BLaER1 (cell line): ENCODE measurements at regions not wholly inside any gene's neighbourhood (a gene's known extent, or its start where the extent isn't known, plus 50 kb on each side); places are given as distances from the start of the nearest gene placed in this dataset.

Experiments
- H3K27ac ChIP-seq: shearing (Covaris generic); formaldehyde crosslinking; 2 replicates; pipeline ENCODE4 v1.8.1; 2022
- H3K27me3 ChIP-seq: shearing (Covaris generic); formaldehyde crosslinking; 2 replicates; pipeline ENCODE4 v1.8.1; 2022
- H3K36me3 ChIP-seq: shearing (Covaris generic); formaldehyde crosslinking; 2 replicates; pipeline ENCODE4 v1.8.1; 2022
- H3K4me1 ChIP-seq: shearing (Covaris generic); formaldehyde crosslinking; 2 replicates; pipeline ENCODE4 v1.8.1; 2022
- H3K4me2 ChIP-seq: shearing (Covaris generic); formaldehyde crosslinking; 2 replicates; pipeline ENCODE4 v1.8.1; 2022
- H3K4me3 ChIP-seq: shearing (Covaris generic); formaldehyde crosslinking; 2 replicates; pipeline ENCODE4 v1.8.1; 2022
- H3K9ac ChIP-seq: shearing (Covaris generic); formaldehyde crosslinking; 2 replicates; pipeline ENCODE4 v1.8.1; 2022
- H3K9me3 ChIP-seq: shearing (Covaris generic); formaldehyde crosslinking; 2 replicates; pipeline ENCODE4 v1.8.1; 2022
- H4K20me1 ChIP-seq: shearing (Covaris generic); formaldehyde crosslinking; 2 replicates; pipeline ENCODE4 v1.8.1; 2022
- Cebpa-rat ChIP-seq: shearing (Covaris generic); IDR thresholded peaks from 2 replicates; pipeline ENCODE4 v1.8.1; 2022

GRCh38 chr2:104163611-104164130 lies 690.2 kb upstream of the POU3F3 start:
- H3K9me3 ChIP-seq: no peaks in the 10 kb centered on the region
- H3K9ac ChIP-seq: no peak overlapping the region
- H3K4me3 ChIP-seq: no peak overlapping the region
- H3K36me3 ChIP-seq: no peaks in the 10 kb centered on the region
- H3K4me2 ChIP-seq: no peak overlapping the region
- no peaks in the 10 kb centered on the region for H3K27me3 ChIP-seq
- no peaks in the 10 kb centered on the region for H4K20me1 ChIP-seq
- no peaks in the 10 kb centered on the region for H3K4me1 ChIP-seq
- no peak overlapping the region for H3K27ac ChIP-seq
- no peak for TF ChIP-seq Cebpa-rat

GRCh38 chr2:104164721-104165252 lies 689.1 kb upstream of the POU3F3 start:
- no peaks in the 10 kb centered on the region for H3K36me3 ChIP-seq
- no peak for TF ChIP-seq Cebpa-rat
- H3K9ac ChIP-seq: no peak overlapping the region
- H3K4me1 ChIP-seq: no peaks in the 10 kb centered on the region
- no peaks in the 10 kb centered on the region for H3K9me3 ChIP-seq
- no peak overlapping the region for H3K4me3 ChIP-seq
- no peak overlapping the region for H3K27ac ChIP-seq
- no peak overlapping the region for H3K4me2 ChIP-seq
- no peaks in the 10 kb centered on the region for H3K27me3 ChIP-seq
- H4K20me1 ChIP-seq: no peaks in the 10 kb centered on the region

- Histone ChIP-seq H4K20me1 (no peaks in the 10 kb centered on the region), H3K27ac (no peak overlapping the region), H3K4me2 (no peak overlapping the region), H3K4me1 (no peaks in the 10 kb centered on the region), H3K9ac (no peak overlapping the region), H3K27me3 (no peaks in the 10 kb centered on the region), H3K9me3 (peaks cover 17% of the 10 kb centered on the region), H3K4me3 (no peak overlapping the region), H3K36me3 (no peaks in the 10 kb centered on the region)
- TF ChIP-seq Cebpa-rat: no peak
Measured at GRCh38 chr2:104177179-104177578, 676.7 kb upstream of the POU3F3 start.

GRCh38 chr2:104179644-104180043 lies 674.3 kb upstream of the POU3F3 start:
- Histone ChIP-seq H3K9ac (no peak overlapping the region), H3K4me1 (no peaks in the 10 kb centered on the region), H3K27me3 (no peaks in the 10 kb centered on the region), H3K4me2 (no peak overlapping the region), H4K20me1 (no peaks in the 10 kb centered on the region), H3K27ac (no peak overlapping the region), H3K9me3 (peaks cover 17% of the 10 kb centered on the region), H3K4me3 (no peak overlapping the region), H3K36me3 (no peaks in the 10 kb centered on the region)
- TF ChIP-seq Cebpa-rat: no peak

- Histone ChIP-seq H3K4me2 (no peak overlapping the region), H3K4me1 (no peaks in the 10 kb centered on the region), H3K9me3 (no peaks in the 10 kb centered on the region), H3K27ac (no peak overlapping the region), H4K20me1 (no peaks in the 10 kb centered on the region), H3K9ac (no peak overlapping the region), H3K27me3 (no peaks in the 10 kb centered on the region), H3K4me3 (no peak overlapping the region), H3K36me3 (no peaks in the 10 kb centered on the region)
- no peak for TF ChIP-seq Cebpa-rat
Measured at GRCh38 chr2:104200533-104201168, 653.3 kb upstream of the POU3F3 start.

- Histone ChIP-seq H3K4me1 (no peaks in the 10 kb centered on the region), H3K27me3 (no peaks in the 10 kb centered on the region), H3K4me3 (no peak overlapping the region), H3K36me3 (no peaks in the 10 kb centered on the region), H3K4me2 (no peak overlapping the region), H3K27ac (no peak overlapping the region), H3K9me3 (no peaks in the 10 kb centered on the region), H4K20me1 (no peaks in the 10 kb centered on the region), H3K9ac (no peak overlapping the region)
- TF ChIP-seq Cebpa-rat: no peak
Measured at GRCh38 chr2:104213758-104214157, 640.2 kb upstream of the POU3F3 start.

- Histone ChIP-seq H3K27ac (no peak overlapping the region), H3K9me3 (no peaks in the 10 kb centered on the region), H3K9ac (no peak overlapping the region), H3K36me3 (no peaks in the 10 kb centered on the region), H3K4me1 (no peaks in the 10 kb centered on the region), H3K4me2 (no peak overlapping the region), H3K27me3 (no peaks in the 10 kb centered on the region), H3K4me3 (no peak overlapping the region), H4K20me1 (no peaks in the 10 kb centered on the region)
- no peak for TF ChIP-seq Cebpa-rat
Measured at GRCh38 chr2:104215269-104216161, 638.4 kb upstream of the POU3F3 start.

- no peak overlapping the region for H3K27ac ChIP-seq
- H3K36me3 ChIP-seq: no peaks in the 10 kb centered on the region
- no peaks in the 10 kb centered on the region for H3K4me1 ChIP-seq
- no peaks in the 10 kb centered on the region for H4K20me1 ChIP-seq
- no peak overlapping the region for H3K4me2 ChIP-seq
- TF ChIP-seq Cebpa-rat: no peak
- H3K9me3 ChIP-seq: no peaks in the 10 kb centered on the region
- no peaks in the 10 kb centered on the region for H3K27me3 ChIP-seq
- no peak overlapping the region for H3K9ac ChIP-seq
- no peak overlapping the region for H3K4me3 ChIP-seq
Measured at GRCh38 chr2:104233591-104233990, 620.3 kb upstream of the POU3F3 start.

GRCh38 chr2:104236491-104236890 lies 617.4 kb upstream of the POU3F3 start:
- no peak overlapping the region for H3K4me2 ChIP-seq
- H3K4me3 ChIP-seq: no peak overlapping the region
- H3K9me3 ChIP-seq: peaks cover 8% of the 10 kb centered on the region; the same call in 1 of the 2 replicates
- no peaks in the 10 kb centered on the region for H3K4me1 ChIP-seq
- no peak for TF ChIP-seq Cebpa-rat
- no peaks in the 10 kb centered on the region for H3K36me3 ChIP-seq
- no peaks in the 10 kb centered on the region for H3K27me3 ChIP-seq
- H4K20me1 ChIP-seq: no peaks in the 10 kb centered on the region
- no peak overlapping the region for H3K9ac ChIP-seq
- no peak overlapping the region for H3K27ac ChIP-seq

- no peak overlapping the region for H3K4me3 ChIP-seq
- H3K36me3 ChIP-seq: no peaks in the 10 kb centered on the region
- no peak overlapping the region for H3K9ac ChIP-seq
- TF ChIP-seq Cebpa-rat: no peak
- peaks cover 16% of the 10 kb centered on the region for H3K9me3 ChIP-seq
- no peaks in the 10 kb centered on the region for H3K27me3 ChIP-seq
- no peaks in the 10 kb centered on the region for H3K4me1 ChIP-seq
- no peak overlapping the region for H3K27ac ChIP-seq
- no peaks in the 10 kb centered on the region for H4K20me1 ChIP-seq
- no peak overlapping the region for H3K4me2 ChIP-seq
Measured at GRCh38 chr2:104240984-104241383, 612.9 kb upstream of the POU3F3 start.
